Middle frontal gyrus (tissue), 1 donor: ENCODE measurements at regions not wholly inside any gene's neighbourhood (a gene's known extent, or its start where the extent isn't known, plus 50 kb on each side); places are given as distances from the start of the nearest gene placed in this dataset.

Experiments
- DNase-seq: peaks from one replicate; pipeline ENCODE4 v3.0.0-alpha.2; 2015; ENCODE audit warnings: low spot score; ENCODE audit errors: extremely low spot score

GRCh38 chr15:29380466-29380865, 110.8 kb upstream of the NSMCE3 start:
- DNase-seq, result no peak

DNA sequence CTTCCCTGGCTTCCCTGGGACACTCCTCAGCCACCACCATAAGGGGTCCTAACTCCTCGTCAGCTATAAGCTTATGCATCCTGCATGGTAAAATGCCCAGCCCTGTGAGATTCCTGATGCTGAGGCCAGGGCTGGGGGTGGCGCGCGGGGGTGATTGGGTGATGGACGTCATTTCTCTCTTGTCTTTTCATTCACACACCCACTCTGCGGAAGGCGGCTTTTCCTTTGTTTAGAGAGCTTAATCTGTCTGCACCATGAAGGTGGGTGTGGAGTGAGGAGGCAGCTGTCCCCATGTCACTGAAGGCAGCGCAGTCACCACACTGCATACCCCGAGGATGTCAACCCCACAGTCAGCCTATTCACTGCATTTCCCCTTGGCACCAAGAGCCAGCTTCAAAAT, 110.0 kb upstream of the NSMCE3 start:
- no peak for DNase-seq

DNA sequence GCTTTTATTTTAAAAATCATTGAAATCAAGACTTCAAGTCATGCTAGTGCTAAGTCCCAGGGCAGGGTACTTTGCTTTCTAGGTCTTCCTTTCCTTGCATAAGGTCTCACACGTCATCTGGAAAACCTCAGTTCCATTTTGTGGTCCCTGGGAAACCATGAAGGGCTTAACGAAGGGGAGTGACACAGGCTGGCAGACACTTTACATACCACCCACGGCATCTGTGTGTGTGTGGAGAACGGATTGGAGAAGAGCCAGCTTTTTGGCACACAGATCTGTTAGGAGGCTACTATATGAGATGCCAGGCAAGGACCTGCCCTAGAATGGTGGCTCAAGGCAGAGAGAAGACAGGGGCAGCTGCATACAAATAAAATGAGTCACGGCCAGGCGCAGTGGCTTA, 107.5 kb upstream of the NSMCE3 start:
- DNase-seq, result no peak

- no peak for DNase-seq
Measured at GRCh38 chr15:29376590-29376989, 107.0 kb upstream of the NSMCE3 start.

- DNase-seq, result no peak
Measured at GRCh38 chr15:29369261-29369660, 99.6 kb upstream of the NSMCE3 start.

DNA sequence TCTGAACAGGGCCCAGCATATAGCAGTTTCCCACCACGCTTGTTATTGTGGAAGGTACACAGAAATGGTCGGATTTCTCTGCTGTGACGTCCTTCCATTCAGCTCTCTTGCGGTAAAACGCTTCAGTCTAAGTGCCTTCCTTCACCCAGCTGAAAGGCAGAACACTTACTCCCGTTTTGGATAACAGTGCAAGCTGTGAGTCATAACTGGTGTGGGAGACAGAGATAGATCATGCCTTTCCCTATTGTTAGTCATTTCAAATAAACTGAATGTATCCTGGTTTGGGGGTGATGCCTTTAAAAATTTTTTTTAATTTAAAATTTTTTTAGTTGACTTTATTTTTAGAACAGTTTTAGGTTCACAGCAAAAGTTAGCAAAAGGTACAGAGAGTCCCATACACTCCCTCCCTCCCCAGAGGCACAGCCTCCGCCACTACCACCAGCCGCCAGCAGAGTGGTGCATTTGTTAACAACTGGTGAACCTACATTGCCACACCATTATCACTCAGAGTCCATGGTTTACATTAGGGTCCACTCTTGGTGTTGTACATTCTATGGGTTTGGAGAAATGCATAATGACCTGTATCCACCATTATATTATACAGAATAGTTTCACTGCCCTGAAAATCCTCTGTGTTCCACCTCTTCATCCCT, 94.9 kb upstream of the NSMCE3 start:
- DNase-seq, result peak; percentile 50

GRCh38 chr15:29361560-29361959, 91.9 kb upstream of the NSMCE3 start:
- no peak for DNase-seq

DNA sequence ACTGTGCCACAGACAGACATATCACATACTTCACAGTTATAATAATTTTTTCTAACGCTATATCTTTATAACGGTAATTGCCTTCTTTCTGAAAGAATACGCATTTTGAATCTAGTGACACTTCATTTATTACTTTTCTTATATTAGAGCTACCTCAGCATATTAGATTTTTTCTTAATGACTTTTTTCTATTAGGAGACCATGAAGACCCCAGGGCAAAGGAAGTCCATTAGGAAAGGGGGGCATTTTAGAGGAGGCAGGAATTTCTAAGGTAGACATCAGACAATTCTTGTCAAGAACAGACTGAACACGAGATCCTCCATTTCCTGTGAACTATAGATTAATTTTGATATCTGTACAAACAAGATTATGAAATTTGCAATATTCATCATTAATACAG, 90.5 kb upstream of the NSMCE3 start:
- DNase-seq, result no peak

GRCh38 chr15:29356786-29357185, 87.2 kb upstream of the NSMCE3 start:
- DNase-seq, result no peak

DNA sequence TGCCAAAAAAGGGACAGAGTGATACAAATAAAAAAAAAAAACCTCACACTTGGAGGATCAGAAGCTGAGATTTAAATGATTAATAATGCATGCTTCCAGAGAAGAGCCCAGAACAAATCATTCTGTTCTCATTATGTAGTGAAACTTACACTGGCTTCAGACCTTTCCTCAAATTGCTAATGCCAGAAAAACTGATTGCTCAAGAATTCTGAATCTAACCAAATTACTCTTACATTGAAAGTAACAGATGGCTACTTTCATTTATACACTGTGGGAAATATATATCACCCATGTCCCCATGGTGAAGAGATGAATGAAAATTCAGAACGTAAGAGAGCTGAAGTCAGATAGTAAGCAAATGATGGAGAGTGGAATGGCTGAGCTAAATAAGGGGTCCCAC, 85.9 kb upstream of the NSMCE3 start:
- DNase-seq, result no peak

GRCh38 chr15:29352402-29352801, 82.8 kb upstream of the NSMCE3 start:
- DNase-seq, result no peak

GRCh38 chr15:29349196-29349595, 79.6 kb upstream of the NSMCE3 start:
- no peak for DNase-seq

DNA sequence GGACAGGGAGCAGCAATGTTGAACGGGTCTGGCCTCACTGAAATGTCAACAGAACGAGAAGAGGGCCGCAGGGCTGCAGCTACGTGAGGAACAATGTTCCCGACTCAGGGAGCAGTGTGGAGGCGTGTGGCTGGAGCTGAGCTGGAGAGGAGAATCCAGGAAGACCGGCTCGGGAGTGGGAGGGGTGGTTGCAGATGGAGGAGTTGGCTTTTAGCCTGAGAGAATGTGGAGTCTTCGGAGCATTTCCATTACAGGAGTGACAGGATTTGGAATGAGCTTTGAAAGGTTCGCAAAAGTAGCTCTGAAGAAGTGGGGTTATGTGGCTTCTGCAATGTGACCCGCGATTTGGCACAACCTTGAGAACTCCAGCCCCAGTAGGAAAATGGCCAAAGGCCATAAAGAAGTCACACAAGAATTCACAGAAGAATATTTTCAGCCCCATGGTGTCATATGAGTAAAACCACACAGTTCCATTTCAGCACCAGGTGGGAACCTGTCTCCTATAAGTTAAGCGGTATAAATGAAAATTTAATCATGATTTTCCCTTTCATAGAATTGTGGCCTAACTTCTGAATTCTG, 78.8 kb upstream of the NSMCE3 start:
- peak; percentile 33 for DNase-seq

GRCh38 chr15:29346998-29347397, 77.4 kb upstream of the NSMCE3 start:
- no peak for DNase-seq

DNA sequence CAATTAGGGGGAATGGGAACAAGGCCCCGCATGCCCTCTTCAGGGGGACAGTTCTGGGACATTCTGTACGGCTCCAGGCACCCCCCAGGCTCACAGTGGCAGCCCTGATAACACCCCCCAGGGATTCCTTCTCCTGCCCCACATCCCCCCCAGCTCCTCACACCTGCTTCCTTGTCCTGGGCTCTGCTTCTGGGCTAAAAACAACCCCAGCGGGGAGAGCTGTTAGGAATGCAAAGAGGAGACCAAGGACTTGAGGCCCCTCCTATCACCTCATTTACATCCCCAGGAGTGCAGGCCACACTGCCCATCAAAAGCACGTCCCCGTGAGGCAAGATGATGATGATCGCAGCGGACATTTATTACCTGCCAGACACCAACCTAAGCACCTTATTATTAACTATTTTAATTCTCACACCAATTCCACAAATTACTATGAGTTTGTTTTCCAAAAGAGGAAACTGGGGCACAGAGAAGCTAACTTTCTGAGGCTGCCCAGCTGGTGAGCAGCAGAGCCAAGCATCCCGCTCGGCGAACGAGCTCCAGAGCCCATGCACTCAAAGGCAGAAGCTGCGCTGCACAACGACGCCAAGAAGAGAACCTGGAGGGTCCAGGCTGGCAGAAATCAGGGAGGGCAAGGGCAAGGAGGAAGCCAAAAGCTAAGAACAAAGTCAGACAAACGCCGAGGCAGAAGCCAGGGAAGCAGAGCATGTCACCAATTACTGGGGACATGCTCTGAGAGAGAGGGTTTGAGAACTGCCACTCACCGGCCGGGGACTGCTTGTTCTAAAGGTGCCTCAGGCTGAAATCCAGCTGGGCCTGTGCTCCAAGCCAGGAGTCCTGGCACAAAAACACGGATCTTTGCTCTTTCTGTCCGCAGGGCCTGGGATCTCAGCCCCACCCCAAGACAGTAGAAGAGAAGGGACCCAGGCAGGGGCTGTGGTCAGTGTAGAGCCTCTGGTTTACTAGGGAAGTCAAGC, 76.2 kb upstream of the NSMCE3 start:
- DNase-seq, result no peak

- no peak for DNase-seq
Measured at GRCh38 chr15:29344474-29344873, 74.9 kb upstream of the NSMCE3 start.

DNA sequence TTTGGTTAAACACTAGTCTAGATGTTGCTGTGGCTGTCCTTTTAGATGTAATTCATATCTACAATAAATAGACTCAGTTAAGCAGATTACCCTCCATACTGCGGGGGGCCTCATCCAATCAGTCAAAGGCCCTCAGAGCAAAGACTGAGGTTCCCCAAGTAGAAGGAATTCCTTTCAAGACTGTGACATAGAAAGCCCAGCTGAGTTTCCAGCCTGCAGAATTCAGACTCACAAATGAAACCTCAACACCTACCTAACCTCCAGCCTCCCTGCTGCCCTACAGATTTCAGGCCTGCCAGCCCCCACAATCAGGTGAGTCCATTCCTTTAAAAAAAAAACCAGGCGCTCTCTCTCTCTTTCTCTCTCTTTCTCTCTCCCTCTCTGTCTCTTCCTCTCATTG, 73.6 kb upstream of the NSMCE3 start:
- no peak for DNase-seq

DNA sequence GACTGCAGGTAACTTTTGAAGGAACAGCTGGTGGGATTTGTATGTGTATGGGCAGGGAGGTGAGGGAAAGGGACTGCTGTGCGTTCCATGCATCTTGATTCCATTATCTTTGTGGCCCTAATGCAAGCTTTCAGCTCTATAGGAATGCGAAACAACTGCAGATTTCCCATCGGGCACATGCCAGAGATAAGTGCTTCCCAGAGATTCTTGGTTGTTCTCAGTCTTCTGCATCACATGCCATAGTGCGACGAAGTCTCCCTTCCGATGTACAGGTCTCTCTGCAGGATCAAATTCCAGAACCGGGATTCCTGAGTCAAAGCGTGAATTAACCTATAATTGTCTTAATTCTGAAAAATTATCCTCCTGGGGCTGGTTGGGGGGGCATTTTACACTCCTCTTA, 72.6 kb upstream of the NSMCE3 start:
- DNase-seq, result no peak

GRCh38 chr15:29337156-29337959, 67.7 kb upstream of the NSMCE3 start:
- DNase-seq, result no peak

DNA sequence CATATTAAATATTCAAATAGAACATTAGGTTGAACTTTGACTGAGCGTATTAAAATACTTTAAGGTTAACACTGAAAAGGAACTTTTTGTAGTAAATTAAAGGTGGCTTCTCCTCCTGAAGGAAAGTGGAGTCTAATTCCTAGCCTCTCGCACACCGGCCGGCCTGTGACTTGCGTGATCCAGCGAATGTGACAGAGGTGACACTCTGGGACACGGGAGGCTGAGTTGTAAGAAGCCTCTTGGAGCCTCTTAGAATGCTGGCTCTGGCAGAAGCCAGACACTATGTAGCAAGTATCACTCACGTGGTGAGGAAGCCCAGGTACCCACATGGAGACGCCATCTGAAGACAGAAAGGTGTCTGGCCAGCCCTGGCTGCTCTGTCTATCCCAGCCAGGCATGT, 64.9 kb upstream of the NSMCE3 start:
- DNase-seq, result no peak

GRCh38 chr15:29333261-29333660, 63.6 kb upstream of the NSMCE3 start:
- DNase-seq, result no peak

GRCh38 chr15:29331669-29332068, 62.0 kb upstream of the NSMCE3 start:
- no peak for DNase-seq
